Ishikawa (cell line): ENCODE measurements at regions not wholly inside any gene's neighbourhood (a gene's known extent, or its start where the extent isn't known, plus 50 kb on each side); places are given as distances from the start of the nearest gene placed in this dataset.

ENCODE experiments used
- EP300 ChIP-seq: IDR thresholded peaks from 2 replicates; pipeline ENCODE4 v1.6.1; 2012; ENCODE audit warnings: borderline replicate concordance
- FOXM1 ChIP-seq: IDR thresholded peaks from 2 replicates; pipeline ENCODE4 v1.6.1; 2012; ENCODE audit warnings: low read depth, borderline replicate concordance
- NFIC ChIP-seq: IDR thresholded peaks from 2 replicates; pipeline ENCODE4 v1.6.1; 2012
- RAD21 ChIP-seq: IDR thresholded peaks from 2 replicates; pipeline ENCODE4 v1.6.1; 2012; ENCODE audit warnings: low read depth
- USF1 ChIP-seq: IDR thresholded peaks from 2 replicates; pipeline ENCODE4 v1.6.1; 2012

- TF ChIP-seq FOXM1 (no peak), USF1 (no peak), RAD21 (no peak), NFIC (no peak), EP300 (no peak)
Observed at GRCh38 chr1:60866226-60866900, 216.0 kb upstream of the NFIA start.
